Kidney epithelial cell (primary cell): ENCODE measurements at regions not wholly inside any gene's neighbourhood (a gene's known extent, or its start where the extent isn't known, plus 50 kb on each side); places are given as distances from the start of the nearest gene placed in this dataset.

ENCODE experiments used
- DNase-seq: peaks from one replicate; pipeline ENCODE4 v3.0.0-alpha.2; 2010; ENCODE audit warnings: low read depth
- H3K27me3 ChIP-seq: 2 replicates; pipeline ENCODE4 v1.6.0; 2011; ENCODE audit warnings: low read length; ENCODE audit not compliant: control insufficient read depth, insufficient read depth
- H3K36me3 ChIP-seq: 2 replicates; pipeline ENCODE4 v1.5.1; 2011; ENCODE audit warnings: low read length; ENCODE audit not compliant: control insufficient read depth, insufficient read depth
- H3K4me3 ChIP-seq: 2 replicates; pipeline ENCODE4 v1.5.1; 2011; ENCODE audit warnings: low read depth, mild to moderate bottlenecking, control low read depth, low read length
- CTCF ChIP-seq: IDR thresholded peaks from 2 replicates; pipeline ENCODE4 v1.5.1; 2011; ENCODE audit warnings: mild to moderate bottlenecking, moderate library complexity, low read length, control low read depth, inconsistent platforms; ENCODE audit not compliant: insufficient read depth, poor library complexity, severe bottlenecking

- no peaks in the 10 kb centered on the region for H3K27me3 ChIP-seq
- no peak for DNase-seq
- TF ChIP-seq CTCF = no peak
- H3K4me3 ChIP-seq = no peak overlapping the region
- H3K36me3 ChIP-seq = no peaks in the 10 kb centered on the region
These were observed 212.5 kb downstream of the POSTN start for GRCh38 chr13:37385956-37386670.

GRCh38 chr13:37385248-37385647 lies 213.3 kb downstream of the POSTN start:
- no peak for DNase-seq
- no peaks in the 10 kb centered on the region for H3K36me3 ChIP-seq
- TF ChIP-seq CTCF = no peak
- H3K4me3 ChIP-seq = no peak overlapping the region
- no peaks in the 10 kb centered on the region for H3K27me3 ChIP-seq

GRCh38 chr13:37383856-37384370 lies 214.7 kb downstream of the POSTN start:
- no peak for TF ChIP-seq CTCF
- no peak for DNase-seq
- no peaks in the 10 kb centered on the region for H3K27me3 ChIP-seq

GRCh38 chr13:37383046-37383445 lies 215.5 kb downstream of the POSTN start:
- Histone ChIP-seq H3K4me3 (no peak overlapping the region), H3K27me3 (no peaks in the 10 kb centered on the region), H3K36me3 (no peaks in the 10 kb centered on the region)
- no peak for TF ChIP-seq CTCF
- DNase-seq = no peak

More at GRCh38 chr13:37383856-37384370, 214.7 kb downstream of the POSTN start:
- H3K4me3 ChIP-seq = no peak overlapping the region
- H3K36me3 ChIP-seq = no peaks in the 10 kb centered on the region

GRCh38 chr13:37382146-37382545 lies 216.4 kb downstream of the POSTN start:
- Histone ChIP-seq H3K4me3 (no peak overlapping the region), H3K36me3 (no peaks in the 10 kb centered on the region), H3K27me3 (no peaks in the 10 kb centered on the region)
- no peak for TF ChIP-seq CTCF
- no peak for DNase-seq

- no peak overlapping the region for H3K4me3 ChIP-seq
- H3K36me3 ChIP-seq = no peaks in the 10 kb centered on the region
- no peak for TF ChIP-seq CTCF
- no peak for DNase-seq
- H3K27me3 ChIP-seq = no peaks in the 10 kb centered on the region
These were observed 217.1 kb downstream of the POSTN start for GRCh38 chr13:37381502-37381901.
